GM12878 (cell line): ENCODE measurements at regions not wholly inside any gene's neighbourhood (a gene's known extent, or its start where the extent isn't known, plus 50 kb on each side); places are given as distances from the start of the nearest gene placed in this dataset.

Experiments used
- CTCF ChIP-seq, 3 experiments: IDR thresholded peaks in 2 of 3; conservative IDR thresholded peaks in 1 of 3; 2 replicates each; pipeline ENCODE4 v1.5.1; 2011; ENCODE audit warnings: low read depth in 3 of 3, low read length in 3 of 3, mild to moderate bottlenecking in 3 of 3, control low read depth in 2 of 3, moderate library complexity in 2 of 3, inconsistent platforms in 1 of 3, mixed read lengths in 1 of 3; ENCODE audit not compliant: control insufficient read depth in 2 of 3, insufficient read depth in 1 of 3; ENCODE audit errors: extremely low read depth in 1 of 3
- EZH2 ChIP-seq: IDR thresholded peaks from 2 replicates; pipeline ENCODE4 v1.6.1; 2012; ENCODE audit warnings: low read depth, mild to moderate bottlenecking, control low read depth, inconsistent platforms, low read length, borderline replicate concordance; ENCODE audit not compliant: control insufficient read depth
- GATAD2B ChIP-seq: fragments of 450-650 bp; conservative IDR thresholded peaks from 2 replicates; pipeline ENCODE4 v1.6.1; 2017; ENCODE audit warnings: low read depth, mild to moderate bottlenecking, moderate library complexity
- JUND ChIP-seq: IDR thresholded peaks from 2 replicates; pipeline ENCODE4 v1.6.1; 2012; ENCODE audit warnings: low read depth, mild to moderate bottlenecking, low read length, improper control_type of control experiment, moderate library complexity
- MAX ChIP-seq: IDR thresholded peaks from 2 replicates; pipeline ENCODE4 v1.6.1; 2012; ENCODE audit warnings: low read depth, low read length, improper control_type of control experiment
- PBX3 ChIP-seq: IDR thresholded peaks from 2 replicates; pipeline ENCODE4 v1.6.1; 2011; ENCODE audit warnings: mild to moderate bottlenecking, low read depth, low read length, moderate library complexity; ENCODE audit not compliant: insufficient replicate concordance
- POLR2AphosphoS2 ChIP-seq: IDR thresholded peaks from 2 replicates; pipeline ENCODE4 v1.6.1; 2011; ENCODE audit warnings: low read depth, mild to moderate bottlenecking, low read length, improper control_type of control experiment, moderate library complexity
- POLR2AphosphoS5 ChIP-seq: IDR thresholded peaks from 2 replicates; pipeline ENCODE4 v1.6.1; 2011; ENCODE audit warnings: mild to moderate bottlenecking, low read length, inconsistent platforms
- RELA ChIP-seq: fragments of 450-650 bp; IDR thresholded peaks from 2 replicates; pipeline ENCODE4 v1.8.0; 2014; ENCODE audit warnings: borderline replicate concordance; ENCODE audit not compliant: partially characterized antibody
- TAF1 ChIP-seq: IDR thresholded peaks from 2 replicates; pipeline ENCODE4 v1.6.1; 2011; ENCODE audit warnings: mild to moderate bottlenecking, low read depth, low read length, borderline replicate concordance
- ZNF687 ChIP-seq: fragments of 450-650 bp; IDR thresholded peaks from 2 replicates; pipeline ENCODE4 v1.6.1; 2017; ENCODE audit warnings: mild to moderate bottlenecking, moderate library complexity

GRCh38 chr13:48831248-48831647, 144.5 kb upstream of the FNDC3A start:
- TF ChIP-seq TAF1 (no peak), MAX (no peak), RELA (no peak), EZH2 (no peak), GATAD2B (no peak), POLR2AphosphoS2 (no peak), ZNF687 (no peak), CTCF (IDR thresholded peaks at IDR 0.05 in 2 of 3, conservative IDR thresholded peaks at IDR 0.05 in 1 of 3; ENCODE audit: control insufficient read depth in 2 of 3, extremely low read depth in 1 of 3, insufficient read depth in 1 of 3, low read depth in 3 of 3, low read length in 3 of 3) (no peak), JUND (0 out of 2 replicates have a peak, but pooled peaks have one; percentile 15), POLR2AphosphoS5 (no peak), PBX3 (no peak)
